OCI-LY1 (cell line): ENCODE measurements at regions not wholly inside any gene's neighbourhood (a gene's known extent, or its start where the extent isn't known, plus 50 kb on each side); places are given as distances from the start of the nearest gene placed in this dataset.

ENCODE experiments used
- H2AFZ ChIP-seq: fragments of 200-600 bp; sonication (generic), shearing (Covaris generic); 2 replicates; pipeline ENCODE4 v1.6.0; 2014; ENCODE audit warnings: antibody characterized with exemption, mild to moderate bottlenecking, low read length
- H3F3A ChIP-seq: fragments of 200-600 bp; sonication (generic), shearing (Covaris generic); 2 replicates; pipeline ENCODE4 v1.6.0; 2014; ENCODE audit warnings: mild to moderate bottlenecking, antibody characterized with exemption, low read length, moderate library complexity; ENCODE audit not compliant: insufficient read depth
- H3K27ac ChIP-seq: fragments of 200-600 bp; sonication (generic); 2 replicates; pipeline ENCODE4 v1.5.1; 2014; ENCODE audit warnings: low read length, mixed run types, mild to moderate bottlenecking, low read depth; ENCODE audit not compliant: poor library complexity, severe bottlenecking
- H3K27me3 ChIP-seq: fragments of 200-600 bp; sonication (generic); 2 replicates; pipeline ENCODE4 v1.6.0; 2014; ENCODE audit warnings: antibody characterized with exemption, mild to moderate bottlenecking, low read length, moderate library complexity; ENCODE audit not compliant: insufficient read depth
- H3K36me3 ChIP-seq: fragments of 200-600 bp; sonication (generic); 2 replicates; pipeline ENCODE4 v1.6.1; 2014; ENCODE audit warnings: mild to moderate bottlenecking, antibody characterized with exemption, low read length, moderate library complexity, mixed read lengths; ENCODE audit not compliant: insufficient read depth
- H3K4me1 ChIP-seq: fragments of 200-600 bp; sonication (generic); 2 replicates; pipeline ENCODE4 v1.5.1; 2014; ENCODE audit warnings: mild to moderate bottlenecking, low read length, moderate library complexity; ENCODE audit not compliant: insufficient read depth, severe bottlenecking
- H3K4me2 ChIP-seq: fragments of 200-600 bp; sonication (generic), shearing (Covaris generic); 2 replicates; pipeline ENCODE4 v1.6.1; 2014; ENCODE audit warnings: low read length
- H3K4me3 ChIP-seq: fragments of 200-600 bp; sonication (generic); 2 replicates; pipeline ENCODE4 v1.5.1; 2014; ENCODE audit warnings: low read length, low read depth, mild to moderate bottlenecking, mixed read lengths; ENCODE audit not compliant: poor library complexity, severe bottlenecking
- H3K79me2 ChIP-seq: fragments of 200-600 bp; shearing (Covaris generic); 2 replicates; pipeline ENCODE4 v1.6.1; 2016; ENCODE audit warnings: mixed run types, low read length, mixed read lengths; ENCODE audit not compliant: insufficient read depth
- H3K9ac ChIP-seq: fragments of 200-600 bp; sonication (generic), shearing (Covaris generic); 2 replicates; pipeline ENCODE4 v1.6.1; 2014; ENCODE audit warnings: mild to moderate bottlenecking, low read length, mixed read lengths
- H3K9me2 ChIP-seq: fragments of 200-600 bp; sonication (generic), shearing (Covaris generic); 2 replicates; pipeline ENCODE4 v1.6.1; 2014; ENCODE audit warnings: low read depth, mild to moderate bottlenecking, low read length, mixed read lengths
- H3K9me3 ChIP-seq: fragments of 200-600 bp; shearing (Covaris generic); 2 replicates; pipeline ENCODE4 v1.6.1; 2014; ENCODE audit warnings: low read length, mixed read lengths
- H4K20me1 ChIP-seq: fragments of 200-600 bp; sonication (generic), shearing (Covaris generic); 2 replicates; pipeline ENCODE4 v1.6.0; 2016; ENCODE audit warnings: mild to moderate bottlenecking, low read length; ENCODE audit not compliant: insufficient read depth
- CTCF ChIP-seq: fragments of 200-600 bp; sonication (generic), shearing (Covaris generic); IDR thresholded peaks from 2 replicates; pipeline ENCODE4 v1.5.1; 2017; ENCODE audit warnings: mild to moderate bottlenecking, antibody characterized with exemption, low read length, moderate library complexity, mixed read lengths
- EZH2 ChIP-seq: fragments of 200-600 bp; sonication (generic), shearing (Covaris generic); IDR thresholded peaks from 2 replicates; pipeline ENCODE4 v1.8.0; 2017; ENCODE audit warnings: borderline replicate concordance, mixed run types, mild to moderate bottlenecking, antibody characterized with exemption, low read length, moderate library complexity, mixed read lengths

- Histone ChIP-seq H3K27ac (no peak overlapping the region), H3K4me2 (no peak overlapping the region), H4K20me1 (no peaks in the 10 kb centered on the region), H3F3A (no peaks in the 10 kb centered on the region), H3K79me2 (no peaks in the 10 kb centered on the region), H3K9ac (no peak overlapping the region), H3K4me3 (no peak overlapping the region), H3K9me3 (no peaks in the 10 kb centered on the region), H3K4me1 (no peaks in the 10 kb centered on the region), H3K9me2 (no peaks in the 10 kb centered on the region), H2AFZ (no peak overlapping the region), H3K36me3 (no peaks in the 10 kb centered on the region), H3K27me3 (no peaks in the 10 kb centered on the region)
- no peak for TF ChIP-seq EZH2
- no peak for TF ChIP-seq CTCF
Observed at GRCh38 chr3:99409961-99410360, 228.4 kb upstream of the COL8A1 start.

- Histone ChIP-seq H3K9me3 (no peaks in the 10 kb centered on the region), H3F3A (no peaks in the 10 kb centered on the region), H3K9me2 (no peaks in the 10 kb centered on the region), H3K27ac (no peak overlapping the region), H3K27me3 (no peaks in the 10 kb centered on the region), H3K4me2 (no peak overlapping the region), H2AFZ (no peak overlapping the region), H3K4me3 (no peak overlapping the region), H3K4me1 (no peaks in the 10 kb centered on the region), H3K79me2 (no peaks in the 10 kb centered on the region), H4K20me1 (no peaks in the 10 kb centered on the region), H3K9ac (no peak overlapping the region), H3K36me3 (no peaks in the 10 kb centered on the region)
- TF ChIP-seq EZH2 = no peak
- no peak for TF ChIP-seq CTCF
Observed at GRCh38 chr3:99407257-99407656, 231.1 kb upstream of the COL8A1 start.

GRCh38 chr3:99402755-99403154 lies 235.6 kb upstream of the COL8A1 start:
- TF ChIP-seq EZH2 (no peak), CTCF (no peak)
- no peaks in the 10 kb centered on the region for H3K36me3 ChIP-seq
- H2AFZ ChIP-seq = no peak overlapping the region
- no peak overlapping the region for H3K9ac ChIP-seq
- H3K4me2 ChIP-seq = no peak overlapping the region
- H3K27ac ChIP-seq = no peak overlapping the region
- no peaks in the 10 kb centered on the region for H4K20me1 ChIP-seq
- H3K9me3 ChIP-seq = no peaks in the 10 kb centered on the region
- H3K27me3 ChIP-seq = no peaks in the 10 kb centered on the region
- no peak overlapping the region for H3K4me3 ChIP-seq
- no peaks in the 10 kb centered on the region for H3K4me1 ChIP-seq
- H3K79me2 ChIP-seq = no peaks in the 10 kb centered on the region
- no peaks in the 10 kb centered on the region for H3F3A ChIP-seq
- no peaks in the 10 kb centered on the region for H3K9me2 ChIP-seq
